ENCODE measurements at regions not wholly inside any gene's neighbourhood (a gene's known extent, or its start where the extent isn't known, plus 50 kb on each side); places are given as distances from the start of the nearest gene placed in this dataset.

GRCh38 chr4:11495818-11496217 is 67.1 kb upstream of the HS3ST1 start:
- no peak overlapping the region for H3K27ac ChIP-seq (ENCODE audit: low read depth, low read length)
- no peak for TF ChIP-seq CTCF (conservative IDR thresholded peaks at IDR 0.05)

GRCh38 chr4:11495291-11495690 is 66.6 kb upstream of the HS3ST1 start:
- no peak overlapping the region for H3K9ac ChIP-seq (ENCODE audit: extremely low read depth, low read length, poor library complexity, severe bottlenecking)

More at GRCh38 chr4:11495818-11496217, 67.1 kb upstream of the HS3ST1 start:
- no peak overlapping the region for H3K4me3 ChIP-seq (ENCODE audit: low read length)
- DNase-seq, result no peak
- Mint-ChIP-seq H3K4me3 (no peak overlapping the region), H3K9me3 (peaks cover 8% of the 10 kb centered on the region), H3K27me3 (ENCODE audit: insufficient read depth) (no peaks in the 10 kb centered on the region), H3K27ac (no peak overlapping the region), H3K4me1 (no peaks in the 10 kb centered on the region), H3K36me3 (ENCODE audit: low read depth) (no peaks in the 10 kb centered on the region)
- no peaks in the 10 kb centered on the region for H3K27me3 ChIP-seq (ENCODE audit: control insufficient read depth, insufficient read depth, low read length, poor library complexity, severe bottlenecking)
- H3K36me3 ChIP-seq (ENCODE audit: control insufficient read depth, insufficient read depth, low read length), result no peaks in the 10 kb centered on the region
- peaks cover 22% of the 10 kb centered on the region for H3K9me3 ChIP-seq (ENCODE audit: control insufficient read depth, low read length)
- H3K9ac ChIP-seq (ENCODE audit: extremely low read depth, low read length, poor library complexity, severe bottlenecking), result no peak overlapping the region
- H3K4me1 ChIP-seq (ENCODE audit: control insufficient read depth, insufficient read depth, low read length), result no peaks in the 10 kb centered on the region
- 94% methylated on average over 1 of the region's 2 CpGs; no CpG with 5 or more reads in 1 of the 2 experiments for WGBS, 2 experiments (ENCODE audit: insufficient coverage in 1 of 2, insufficient read length in 1 of 2)

GRCh38 chr4:11494232-11494631 is 65.5 kb upstream of the HS3ST1 start:
- H3K4me1 Mint-ChIP-seq, result no peaks in the 10 kb centered on the region
- H3K27me3 ChIP-seq (ENCODE audit: control insufficient read depth, insufficient read depth, low read length, poor library complexity, severe bottlenecking), result no peaks in the 10 kb centered on the region
- peaks cover 22% of the 10 kb centered on the region for H3K9me3 ChIP-seq (ENCODE audit: control insufficient read depth, low read length)
- WGBS, 2 experiments (ENCODE audit: insufficient coverage in 1 of 2, insufficient read length in 1 of 2), result 89 to 100% methylated on average over 1 to 3 of the region's 3 CpGs
- peaks cover 6% of the 10 kb centered on the region for H3K9me3 Mint-ChIP-seq
- no peaks in the 10 kb centered on the region for H3K27me3 Mint-ChIP-seq (ENCODE audit: insufficient read depth)
- no peak overlapping the region for H3K4me3 ChIP-seq (ENCODE audit: low read length)
- H3K36me3 Mint-ChIP-seq (ENCODE audit: low read depth), result no peaks in the 10 kb centered on the region
- H3K27ac ChIP-seq (ENCODE audit: low read depth, low read length), result no peak overlapping the region
- no peak overlapping the region for H3K27ac Mint-ChIP-seq
- TF ChIP-seq CTCF (conservative IDR thresholded peaks at IDR 0.05), result no peak
- no peaks in the 10 kb centered on the region for H3K4me1 ChIP-seq (ENCODE audit: control insufficient read depth, insufficient read depth, low read length)
- no peak overlapping the region for H3K4me3 Mint-ChIP-seq
- no peak for DNase-seq
- no peak overlapping the region for H3K9ac ChIP-seq (ENCODE audit: extremely low read depth, low read length, poor library complexity, severe bottlenecking)
- H3K36me3 ChIP-seq (ENCODE audit: control insufficient read depth, insufficient read depth, low read length), result no peaks in the 10 kb centered on the region

More at GRCh38 chr4:11495291-11495690, 66.6 kb upstream of the HS3ST1 start:
- Histone ChIP-seq H3K27ac (ENCODE audit: low read depth, low read length) (no peak overlapping the region), H3K27me3 (ENCODE audit: control insufficient read depth, insufficient read depth, low read length, poor library complexity, severe bottlenecking) (no peaks in the 10 kb centered on the region), H3K9me3 (ENCODE audit: control insufficient read depth, low read length) (peaks cover 22% of the 10 kb centered on the region), H3K4me1 (ENCODE audit: control insufficient read depth, insufficient read depth, low read length) (no peaks in the 10 kb centered on the region), H3K4me3 (ENCODE audit: low read length) (no peak overlapping the region), H3K36me3 (ENCODE audit: control insufficient read depth, insufficient read depth, low read length) (no peaks in the 10 kb centered on the region)
- no peak for TF ChIP-seq CTCF (conservative IDR thresholded peaks at IDR 0.05)
- no peaks in the 10 kb centered on the region for H3K27me3 Mint-ChIP-seq (ENCODE audit: insufficient read depth)
- H3K4me1 Mint-ChIP-seq, result no peaks in the 10 kb centered on the region
- no peaks in the 10 kb centered on the region for H3K36me3 Mint-ChIP-seq (ENCODE audit: low read depth)
- peaks cover 8% of the 10 kb centered on the region for H3K9me3 Mint-ChIP-seq
- no peak overlapping the region for H3K27ac Mint-ChIP-seq
- DNase-seq, result no peak
- H3K4me3 Mint-ChIP-seq, result no peak overlapping the region
